DND-41 (cell line): ENCODE measurements at regions not wholly inside any gene's neighbourhood (a gene's known extent, or its start where the extent isn't known, plus 50 kb on each side); places are given as distances from the start of the nearest gene placed in this dataset.

Source experiments
- EZH2 ChIP-seq: IDR thresholded peaks from 3 replicates; pipeline ENCODE4 v1.6.1; 2012; ENCODE audit warnings: borderline replicate concordance, low read depth, mild to moderate bottlenecking, moderate library complexity, low read length, inconsistent platforms; ENCODE audit not compliant: severe bottlenecking
- TF ChIP-seq, protein P1 (sequence below): IDR thresholded peaks from 2 replicates; pipeline ENCODE4 v1.5.1; 2012; ENCODE audit warnings: borderline replicate concordance, low read length, moderate library complexity, mild to moderate bottlenecking; ENCODE audit not compliant: poor library complexity, severe bottlenecking; ENCODE audit errors: extremely low read depth

GRCh38 chr5:117701062-117701461 lies 1126.4 kb upstream of the SEMA6A start:
- TF ChIP-seq, protein P1, sequence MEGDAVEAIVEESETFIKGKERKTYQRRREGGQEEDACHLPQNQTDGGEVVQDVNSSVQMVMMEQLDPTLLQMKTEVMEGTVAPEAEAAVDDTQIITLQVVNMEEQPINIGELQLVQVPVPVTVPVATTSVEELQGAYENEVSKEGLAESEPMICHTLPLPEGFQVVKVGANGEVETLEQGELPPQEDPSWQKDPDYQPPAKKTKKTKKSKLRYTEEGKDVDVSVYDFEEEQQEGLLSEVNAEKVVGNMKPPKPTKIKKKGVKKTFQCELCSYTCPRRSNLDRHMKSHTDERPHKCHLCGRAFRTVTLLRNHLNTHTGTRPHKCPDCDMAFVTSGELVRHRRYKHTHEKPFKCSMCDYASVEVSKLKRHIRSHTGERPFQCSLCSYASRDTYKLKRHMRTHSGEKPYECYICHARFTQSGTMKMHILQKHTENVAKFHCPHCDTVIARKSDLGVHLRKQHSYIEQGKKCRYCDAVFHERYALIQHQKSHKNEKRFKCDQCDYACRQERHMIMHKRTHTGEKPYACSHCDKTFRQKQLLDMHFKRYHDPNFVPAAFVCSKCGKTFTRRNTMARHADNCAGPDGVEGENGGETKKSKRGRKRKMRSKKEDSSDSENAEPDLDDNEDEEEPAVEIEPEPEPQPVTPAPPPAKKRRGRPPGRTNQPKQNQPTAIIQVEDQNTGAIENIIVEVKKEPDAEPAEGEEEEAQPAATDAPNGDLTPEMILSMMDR: no peak
- TF ChIP-seq EZH2: no peak
